SK-N-SH (cell line): ENCODE measurements at regions not wholly inside any gene's neighbourhood (a gene's known extent, or its start where the extent isn't known, plus 50 kb on each side); places are given as distances from the start of the nearest gene placed in this dataset.
A peak's percentile ranks its signal among the peaks of the same experiment; 100 is the strongest.

Experiments
- CTCF ChIA-PET: fragments of 300-600, 350-600 bp; formaldehyde crosslinking; extraction: SDS; loops from one replicate; lab custom pipeline; 2021; lab: Yijun Ruan, JAX
- POLR2A ChIA-PET: fragments of 350-600 bp; sonication (Branson Sonifier 250); formaldehyde crosslinking; extraction: SDS; loops from one replicate; lab custom pipeline; 2020; ENCODE audit warnings: antibody characterized with exemption, inconsistent platforms; lab: Yijun Ruan, JAX
- DNase-seq: peaks from one replicate; pipeline ENCODE4 v3.0.0; 2012
- H2AFZ ChIP-seq: fragments of 200-600 bp; sonication (generic); 2 replicates; pipeline ENCODE4 v1.8.1; 2016; ENCODE audit warnings: antibody characterized with exemption, mild to moderate bottlenecking, low read depth
- H3F3A ChIP-seq: fragments of 200-600 bp; sonication (generic); replicated peaks from 2 replicates; pipeline ENCODE3; 2016; ENCODE audit warnings: antibody characterized with exemption, mild to moderate bottlenecking; ENCODE audit not compliant: insufficient read depth
- H3K27ac ChIP-seq, 2 experiments: fragments of 200-500 bp in 1 of 2; fragments of 200-600 bp in 1 of 2; sonication (Bioruptor generic) in 1 of 2; sonication (generic), shearing (Covaris generic) in 1 of 2; 2 replicates each; pipeline versions ENCODE4 v1.5.1 to v1.6.1; 2014 to 2016; ENCODE audit warnings: low read depth in 2 of 2, inconsistent platforms in 1 of 2, low read length in 1 of 2, mild to moderate bottlenecking in 1 of 2, mixed read lengths in 1 of 2
- H3K27me3 ChIP-seq: fragments of 200-600 bp; sonication (generic), shearing (Covaris generic); 2 replicates; pipeline ENCODE4 v1.6.1; 2016; ENCODE audit warnings: mixed run types; ENCODE audit not compliant: insufficient read depth
- H3K36me3 ChIP-seq, 2 experiments: fragments of 200-500 bp in 1 of 2; fragments of 200-600 bp in 1 of 2; sonication (Bioruptor generic) in 1 of 2; sonication (generic) in 1 of 2; replicated peaks in 1 of 2; 2 replicates each; pipeline versions ENCODE3 to v1.5.1; 2014 to 2016; ENCODE audit warnings: low read length in 1 of 2, mild to moderate bottlenecking in 1 of 2; ENCODE audit not compliant: insufficient read depth in 2 of 2, control insufficient read depth in 1 of 2
- H3K4me1 ChIP-seq, 2 experiments: fragments of 200-500 bp in 1 of 2; fragments of 200-600 bp in 1 of 2; sonication (Bioruptor generic) in 1 of 2; sonication (generic), shearing (Covaris generic) in 1 of 2; 2 replicates each; pipeline versions ENCODE4 v1.5.1 to v1.6.1; 2014 to 2016; ENCODE audit warnings: low read depth in 1 of 2, low read length in 1 of 2, mixed run types in 1 of 2; ENCODE audit not compliant: insufficient read depth in 2 of 2, control insufficient read depth in 1 of 2
- H3K4me2 ChIP-seq: fragments of 200-600 bp; sonication (generic), shearing (Covaris generic); 2 replicates; pipeline ENCODE4 v1.6.1; 2017; ENCODE audit warnings: mixed run types
- H3K4me3 ChIP-seq, 2 experiments: fragments of 200-500 bp in 1 of 2; fragments of 200-600 bp in 1 of 2; sonication (Bioruptor generic) in 1 of 2; sonication (generic), shearing (Covaris generic) in 1 of 2; 2 replicates each; pipeline versions ENCODE4 v1.5.1 to v1.8.1; 2014 to 2016; ENCODE audit warnings: low read depth in 2 of 2, inconsistent platforms in 1 of 2, low read length in 1 of 2, mild to moderate bottlenecking in 1 of 2, mixed read lengths in 1 of 2, moderate library complexity in 1 of 2
- H3K79me2 ChIP-seq: fragments of 200-600 bp; sonication (generic); 2 replicates; pipeline ENCODE4 v1.8.1; 2017; ENCODE audit warnings: mild to moderate bottlenecking; ENCODE audit not compliant: insufficient read depth
- H3K9ac ChIP-seq: fragments of 200-600 bp; sonication (generic); 2 replicates; pipeline ENCODE4 v1.6.1; 2017; ENCODE audit warnings: mixed run types
- H3K9me2 ChIP-seq: fragments of 200-600 bp; sonication (generic); 2 replicates; pipeline ENCODE4 v1.6.1; 2017; ENCODE audit warnings: mixed run types
- H3K9me3 ChIP-seq: fragments of 200-600 bp; sonication (generic); 2 replicates; pipeline ENCODE4 v1.6.1; 2017; ENCODE audit warnings: mixed run types, mild to moderate bottlenecking, moderate library complexity
- H4K20me1 ChIP-seq: fragments of 200-600 bp; sonication (generic); 2 replicates; pipeline ENCODE4 v1.6.1; 2017; ENCODE audit warnings: mild to moderate bottlenecking, mixed run types; ENCODE audit not compliant: insufficient read depth
- CHD2 ChIP-seq: fragments of 150-350 bp; IDR thresholded peaks from 2 replicates; pipeline ENCODE4 v1.6.1; 2018; ENCODE audit warnings: low read length; ENCODE audit not compliant: partially characterized antibody
- EZH2phosphoT487 ChIP-seq: fragments of 200-600 bp; sonication (generic); IDR thresholded peaks from 2 replicates; pipeline ENCODE4 v1.6.1; 2017; ENCODE audit warnings: low read depth, mixed run types, mild to moderate bottlenecking, antibody characterized with exemption, moderate library complexity, borderline replicate concordance
- GATA2 ChIP-seq: sonication (generic); formaldehyde crosslinking; IDR thresholded peaks from 2 replicates; pipeline ENCODE4 v1.5.0; 2020; ENCODE audit warnings: mild to moderate bottlenecking, missing genetic modification reagents
- MAX ChIP-seq: IDR thresholded peaks from 2 replicates; pipeline ENCODE4 v1.4.0; 2012; ENCODE audit warnings: low read depth
- MXI1 ChIP-seq: IDR thresholded peaks from 2 replicates; pipeline ENCODE4 v1.6.1; 2012; ENCODE audit warnings: mild to moderate bottlenecking, low read depth, low read length, improper control_type of control experiment
- RAD21 ChIP-seq: IDR thresholded peaks from 2 replicates; pipeline ENCODE4 v1.6.1; 2012; ENCODE audit warnings: mild to moderate bottlenecking, low read length
- RCOR1 ChIP-seq: fragments of 150-350 bp; IDR thresholded peaks from 2 replicates; pipeline ENCODE4 v1.6.1; 2017; ENCODE audit warnings: antibody characterized with exemption, low read length
- REST ChIP-seq: IDR thresholded peaks from 2 replicates; pipeline ENCODE4 v1.6.1; 2012; ENCODE audit warnings: mild to moderate bottlenecking, low read depth, low read length, moderate library complexity
- TCF12 ChIP-seq: IDR thresholded peaks from 2 replicates; pipeline ENCODE4 v1.4.0; 2012
- WGBS: methylation state at CpG from one replicate; pipeline ENCODE4 v1.1.6; 2017; ENCODE audit warnings: low lambda C conversion rate; 5-methylcytosine and 5-hydroxymethylcytosine counted together
- TF ChIP-seq, protein P1 (sequence below): fragments of 200-600 bp; sonication (generic); IDR thresholded peaks from 2 replicates; pipeline ENCODE4 v1.6.1; 2017; ENCODE audit warnings: antibody characterized with exemption, mild to moderate bottlenecking, moderate library complexity

GRCh38 chr12:124191966-124192365 is 102.9 kb upstream of the RFLNA start:
- no peaks in the 10 kb centered on the region for H3K9me3 ChIP-seq
- H3K9ac ChIP-seq: no peak overlapping the region
- H2AFZ ChIP-seq: no peak overlapping the region
- no peaks in the 10 kb centered on the region for H3F3A ChIP-seq
- ChIA-PET CTCF (no interaction called here), POLR2A (no interaction called here)
- no peak overlapping the region for H3K4me3 ChIP-seq
- no peaks in the 10 kb centered on the region for H3K27me3 ChIP-seq
- TF ChIP-seq RCOR1: no peak
- TF ChIP-seq, protein P1, sequence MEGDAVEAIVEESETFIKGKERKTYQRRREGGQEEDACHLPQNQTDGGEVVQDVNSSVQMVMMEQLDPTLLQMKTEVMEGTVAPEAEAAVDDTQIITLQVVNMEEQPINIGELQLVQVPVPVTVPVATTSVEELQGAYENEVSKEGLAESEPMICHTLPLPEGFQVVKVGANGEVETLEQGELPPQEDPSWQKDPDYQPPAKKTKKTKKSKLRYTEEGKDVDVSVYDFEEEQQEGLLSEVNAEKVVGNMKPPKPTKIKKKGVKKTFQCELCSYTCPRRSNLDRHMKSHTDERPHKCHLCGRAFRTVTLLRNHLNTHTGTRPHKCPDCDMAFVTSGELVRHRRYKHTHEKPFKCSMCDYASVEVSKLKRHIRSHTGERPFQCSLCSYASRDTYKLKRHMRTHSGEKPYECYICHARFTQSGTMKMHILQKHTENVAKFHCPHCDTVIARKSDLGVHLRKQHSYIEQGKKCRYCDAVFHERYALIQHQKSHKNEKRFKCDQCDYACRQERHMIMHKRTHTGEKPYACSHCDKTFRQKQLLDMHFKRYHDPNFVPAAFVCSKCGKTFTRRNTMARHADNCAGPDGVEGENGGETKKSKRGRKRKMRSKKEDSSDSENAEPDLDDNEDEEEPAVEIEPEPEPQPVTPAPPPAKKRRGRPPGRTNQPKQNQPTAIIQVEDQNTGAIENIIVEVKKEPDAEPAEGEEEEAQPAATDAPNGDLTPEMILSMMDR: no peak
- TF ChIP-seq TCF12: no peak
- no peak for TF ChIP-seq MAX
- no peak for TF ChIP-seq CHD2
- TF ChIP-seq EZH2phosphoT487: no peak
- no peak for TF ChIP-seq RAD21
- H3K4me1 ChIP-seq: peaks cover 0 to 5% of the 10 kb centered on the region in 2 experiments; a peak in 1 of 4 replicates
- no peak overlapping the region for H3K27ac ChIP-seq
- no peak for DNase-seq
- H3K79me2 ChIP-seq: no peaks in the 10 kb centered on the region
- no peaks in the 10 kb centered on the region for H3K36me3 ChIP-seq
- H3K9me2 ChIP-seq: no peaks in the 10 kb centered on the region
- 85% methylated on average over 12 of the region's 12 CpGs for WGBS
- no peaks in the 10 kb centered on the region for H4K20me1 ChIP-seq
- H3K4me2 ChIP-seq: no peak overlapping the region

DNA sequence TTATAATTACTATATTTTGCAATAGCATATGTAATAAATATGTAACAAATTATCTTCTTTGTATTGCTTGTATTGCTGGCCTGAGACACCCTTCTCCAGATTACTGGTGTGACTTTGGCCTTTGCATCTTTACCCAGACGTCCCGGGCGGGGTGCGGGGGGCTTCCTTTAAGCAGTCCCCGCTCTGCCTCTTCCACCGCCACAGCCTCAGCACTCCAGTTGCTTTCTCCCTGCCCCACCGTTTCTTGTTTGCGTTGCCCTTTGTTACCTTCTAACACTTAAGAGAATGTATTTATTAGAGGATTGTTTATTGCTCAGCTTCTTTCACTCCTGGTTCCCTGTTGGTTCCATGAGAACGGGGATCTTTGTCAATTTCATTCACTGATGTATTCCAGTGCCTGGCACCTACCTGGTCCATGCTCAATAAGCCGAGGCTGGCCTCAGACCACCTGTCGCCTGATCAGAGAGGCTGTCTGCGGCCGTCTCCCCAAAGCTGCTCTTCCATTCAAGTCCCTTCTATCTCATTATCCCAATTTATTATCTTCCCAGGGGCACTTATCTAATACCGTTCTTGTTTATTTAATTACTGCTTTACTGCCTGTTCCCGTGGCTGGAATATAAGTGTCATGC is 100.5 kb upstream of the RFLNA start:
- 54% methylated on average over 15 of the region's 15 CpGs for WGBS
- no peak overlapping the region for H3K4me2 ChIP-seq
- H3K79me2 ChIP-seq: no peaks in the 10 kb centered on the region

More for the DNA sequence above, 100.5 kb upstream of the RFLNA start:
- Histone ChIP-seq H4K20me1 (no peaks in the 10 kb centered on the region), H2AFZ (no peak overlapping the region), H3K27ac (no peak overlapping the region), H3K4me3 (no peak overlapping the region), H3K9ac (no peak overlapping the region), H3K9me2 (no peaks in the 10 kb centered on the region), H3F3A (no peaks in the 10 kb centered on the region), H3K9me3 (no peaks in the 10 kb centered on the region), H3K36me3 (no peaks in the 10 kb centered on the region), H3K27me3 (no peaks in the 10 kb centered on the region), H3K4me1 (peaks cover 0 to 5% of the 10 kb centered on the region in 2 experiments; a peak in 1 of 4 replicates)
- TF ChIP-seq GATA2 (CRISPR knock-in tag) (no peak), MXI1 (peak; percentile 23; the same call in 1 of the 2 replicates), REST (no peak)
- DNase-seq: peak; percentile 34
- ChIA-PET CTCF (interaction anchor here (1.0 kb wide), 1 partner anchor 162 kb away, joined by 3 read pairs; no protein-coding TSS in a partner anchor), POLR2A (no interaction called here)
